CD4-positive, alpha-beta T cell treated with Interleukin-15 for 1 hour (primary cell): ENCODE measurements at regions not wholly inside any gene's neighbourhood (a gene's known extent, or its start where the extent isn't known, plus 50 kb on each side); places are given as distances from the start of the nearest gene placed in this dataset.

Experiments used
- DNase-seq: peaks from one replicate; pipeline ENCODE4 v3.0.0-alpha.2; 2020

DNA sequence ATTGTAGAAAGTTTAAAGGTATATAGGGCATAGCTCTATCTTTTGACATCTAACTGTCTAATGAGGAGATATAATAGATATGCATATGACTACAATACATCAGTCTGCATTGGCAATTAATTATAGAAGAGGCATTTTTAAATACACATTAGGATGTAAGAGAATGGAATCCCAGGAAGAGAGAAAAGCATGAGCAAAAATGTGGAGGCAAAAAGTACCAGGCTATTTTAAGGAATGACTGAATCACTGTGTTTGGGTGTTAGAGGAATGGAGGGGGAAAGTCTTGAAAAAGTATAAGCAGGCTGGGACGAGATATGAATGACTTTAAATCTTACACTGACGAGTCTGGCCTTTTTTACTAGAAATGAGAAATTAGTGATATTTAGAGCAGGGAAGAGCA is 138.4 kb upstream of the ZNF462 start:
- DNase-seq, result no peak

DNA sequence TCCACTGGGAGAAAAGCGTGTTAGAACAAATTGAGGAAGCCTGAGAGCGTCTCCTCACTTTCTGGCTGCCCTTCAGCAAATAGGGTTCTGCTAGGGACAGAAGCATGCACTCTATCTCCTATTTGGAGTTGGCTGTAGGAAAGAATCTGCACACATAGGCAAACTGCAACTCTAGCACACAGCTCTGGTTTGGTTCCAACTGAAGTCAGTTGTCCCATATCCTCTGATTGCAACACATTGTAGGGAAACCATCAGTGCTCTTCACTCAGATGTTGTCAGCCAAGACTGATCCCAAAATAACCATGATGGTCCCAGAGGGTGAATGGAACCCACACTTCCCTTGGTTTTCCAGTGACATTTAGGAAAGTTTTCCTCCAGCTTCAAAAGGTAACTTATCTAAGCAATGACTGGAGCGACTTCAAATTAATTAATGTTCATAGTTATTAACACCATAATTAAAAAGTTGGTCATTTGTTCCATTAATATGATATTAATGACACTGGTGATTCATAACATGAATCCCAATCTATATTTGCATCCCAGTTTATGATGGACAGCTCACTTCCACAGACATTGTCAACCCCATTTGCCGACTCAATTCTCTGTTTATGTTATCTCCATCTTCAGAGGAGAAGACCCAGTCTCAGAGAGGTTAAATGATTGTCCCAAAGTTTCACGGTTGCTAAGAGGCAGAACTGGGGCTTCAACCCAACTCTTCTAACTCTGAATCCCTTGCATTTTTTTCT is 136.7 kb upstream of the ZNF462 start:
- DNase-seq, result no peak

DNA sequence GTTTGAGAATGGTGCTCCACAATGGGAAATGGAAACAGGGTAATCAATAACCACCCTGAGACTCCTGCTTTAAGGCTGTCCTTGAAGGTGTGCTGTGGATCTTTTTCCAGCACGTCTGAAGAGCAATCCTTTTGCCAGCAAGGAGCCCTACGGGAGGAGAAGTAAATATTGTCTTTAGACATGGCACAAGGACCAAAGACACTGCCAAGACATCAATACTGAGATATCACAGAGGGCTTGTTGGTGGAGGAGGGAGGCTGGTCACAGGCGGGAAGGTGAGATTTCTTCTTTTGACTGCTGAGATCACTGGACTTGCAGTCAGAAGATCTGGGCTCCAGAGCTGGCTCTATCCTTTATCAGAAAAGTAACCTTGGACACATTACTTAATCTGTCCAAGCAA is 135.0 kb upstream of the ZNF462 start:
- DNase-seq, result no peak

DNA sequence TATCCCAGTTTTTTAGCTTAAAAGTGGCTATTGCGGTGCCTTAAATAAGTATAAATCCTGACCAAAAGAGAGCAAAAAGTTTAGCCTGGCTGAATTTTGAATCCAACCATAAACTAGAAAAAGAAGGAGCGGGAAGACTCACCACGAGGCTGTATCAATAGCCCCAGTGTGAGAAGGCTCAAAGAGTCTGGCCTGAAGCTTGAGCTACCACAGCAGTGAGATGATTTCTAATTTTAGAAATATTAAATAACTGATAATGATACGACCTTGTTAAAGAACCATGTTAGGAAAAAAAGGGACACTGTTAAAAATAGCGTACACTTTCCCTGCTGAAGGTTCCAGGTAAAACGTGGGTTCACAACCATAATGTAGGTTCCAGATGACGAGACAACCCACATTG is 134.1 kb upstream of the ZNF462 start:
- no peak for DNase-seq

DNA sequence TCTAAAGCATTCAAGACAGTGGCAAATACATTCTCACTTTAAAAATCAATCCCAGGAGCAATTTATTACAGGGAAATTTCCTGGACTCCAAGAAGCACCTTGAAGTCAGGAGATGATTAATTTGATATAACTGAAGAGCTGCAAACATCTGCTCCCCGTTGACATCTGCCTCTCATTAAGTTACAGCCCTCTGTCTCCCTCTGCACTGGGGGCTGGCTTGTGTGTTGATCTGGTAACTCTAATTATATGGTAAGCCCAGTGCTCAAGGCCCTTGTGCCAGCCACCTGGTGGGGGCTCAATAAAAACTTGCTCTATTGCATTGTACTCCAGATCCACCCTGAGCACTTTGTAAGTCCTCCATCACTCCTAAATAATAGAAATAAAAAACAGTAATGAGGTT is 131.1 kb upstream of the ZNF462 start:
- no peak for DNase-seq

DNA sequence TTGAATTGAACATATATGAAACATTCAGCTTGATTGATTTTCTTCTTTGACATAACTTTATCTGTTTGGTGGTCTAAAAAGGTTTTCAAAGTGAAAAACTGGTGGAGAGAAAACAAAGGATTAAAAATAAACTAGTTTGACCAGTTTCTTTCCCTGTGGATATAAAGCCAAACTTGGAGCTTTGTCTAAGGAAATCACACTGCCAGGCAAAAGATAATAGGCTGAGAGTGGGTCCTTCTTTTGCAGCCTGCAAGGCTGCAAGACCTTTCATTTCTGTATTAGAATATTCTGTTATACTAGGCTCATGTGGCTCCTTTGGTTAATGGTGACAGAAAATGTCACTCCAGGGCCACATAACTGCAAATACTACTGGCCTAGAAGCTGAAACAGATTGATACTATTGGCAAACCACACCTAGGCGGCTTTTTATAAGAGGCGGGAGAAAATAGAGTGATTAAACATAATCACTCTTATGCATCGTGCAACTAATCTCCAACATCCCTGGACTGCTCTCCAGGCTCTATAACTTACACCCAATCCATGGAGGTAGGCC is 129.1 kb upstream of the ZNF462 start:
- DNase-seq, result no peak

DNA sequence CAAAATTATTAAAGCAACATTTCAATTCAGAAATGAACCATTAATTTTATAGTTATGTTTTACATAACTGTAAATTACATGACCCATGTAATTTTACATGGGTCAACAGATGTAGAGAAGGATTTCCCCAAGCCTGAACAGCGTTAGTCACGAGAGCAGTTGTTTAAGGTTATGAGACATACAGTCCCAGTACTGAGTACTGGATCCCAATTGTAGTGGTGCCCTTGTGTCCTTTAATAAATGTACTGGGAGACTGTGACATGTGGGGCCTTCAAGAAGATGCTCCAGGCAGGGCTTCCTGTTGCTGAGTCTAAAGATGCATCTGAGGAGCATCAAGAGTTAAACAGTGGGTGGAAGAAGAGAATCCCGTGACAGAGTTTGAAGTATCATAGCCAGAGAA is 125.5 kb upstream of the ZNF462 start:
- no peak for DNase-seq

DNA sequence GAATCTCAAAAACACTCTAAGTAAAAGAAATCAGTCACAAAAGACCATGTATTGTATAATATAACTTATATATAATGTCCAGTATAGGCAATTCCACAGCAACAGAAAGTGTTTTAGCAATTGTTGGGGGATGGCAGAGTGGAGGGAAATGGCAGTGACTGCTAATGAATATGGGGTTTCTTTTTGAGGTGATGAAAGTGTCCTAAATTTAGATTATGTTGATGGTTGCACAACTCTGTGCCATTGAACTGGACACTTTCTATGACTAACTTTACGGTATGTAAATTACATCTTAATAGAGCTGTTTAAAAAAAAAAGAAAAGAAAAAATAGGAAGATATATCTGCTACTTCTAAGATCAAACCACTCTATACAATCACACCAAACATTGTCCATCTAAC is 124.9 kb upstream of the ZNF462 start:
- DNase-seq, result no peak

DNA sequence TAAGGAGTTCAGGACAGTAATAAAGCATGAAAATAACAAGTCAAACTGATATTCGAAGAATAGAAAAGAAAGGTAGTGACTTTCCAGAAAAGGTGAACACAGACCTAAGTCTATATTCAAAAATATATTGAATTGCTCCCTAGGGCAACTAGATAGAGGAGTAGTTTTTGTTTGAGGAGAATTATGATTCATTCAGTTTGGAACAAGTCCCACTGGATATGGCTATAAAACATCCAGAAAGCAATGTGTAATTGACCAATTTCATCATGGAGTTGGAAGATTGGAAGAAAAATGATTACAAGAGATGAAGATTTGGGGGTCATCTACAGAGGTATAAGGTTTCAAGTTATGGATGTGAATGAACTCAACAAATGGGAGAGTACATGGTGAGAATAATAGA is 117.5 kb upstream of the ZNF462 start:
- no peak for DNase-seq

DNA sequence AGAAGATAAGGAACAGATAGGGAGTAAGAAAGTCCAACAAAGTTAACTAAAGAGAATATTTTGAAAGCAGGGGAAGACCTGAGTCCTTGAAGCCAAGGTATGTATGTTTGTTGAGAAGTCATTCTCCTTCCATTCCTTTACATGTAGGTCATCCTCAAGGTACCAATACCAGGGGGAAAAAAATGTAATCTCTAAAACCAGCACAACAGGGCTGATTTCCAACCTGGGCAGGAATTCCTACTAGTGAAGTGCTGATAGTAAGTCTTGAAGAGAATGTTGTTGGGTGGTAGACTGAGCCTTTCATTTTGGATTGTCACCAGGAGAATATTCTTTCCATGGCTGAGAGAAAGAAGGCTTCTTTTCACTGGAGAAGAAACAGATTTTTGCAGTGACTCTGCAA is 117.1 kb upstream of the ZNF462 start:
- no peak for DNase-seq

DNA sequence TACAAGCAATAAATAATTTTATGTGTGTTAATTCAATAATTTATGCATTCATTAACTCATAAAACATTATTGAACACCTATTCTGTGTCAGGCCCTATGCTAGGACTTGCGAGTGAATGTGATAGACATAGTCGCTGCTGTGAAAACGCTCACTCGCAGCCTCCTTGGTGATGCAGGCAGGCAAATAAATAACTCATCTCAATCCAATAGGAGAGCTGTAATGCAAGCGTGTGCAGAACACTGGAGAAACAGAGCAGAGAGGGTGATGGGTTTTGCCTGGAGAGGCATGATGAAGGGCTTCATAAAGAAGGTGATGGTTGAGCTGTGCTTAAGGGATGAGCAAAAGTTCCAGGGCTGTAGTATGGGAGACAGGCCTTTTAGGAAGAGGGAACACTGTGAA is 111.3 kb upstream of the ZNF462 start:
- no peak for DNase-seq

DNA sequence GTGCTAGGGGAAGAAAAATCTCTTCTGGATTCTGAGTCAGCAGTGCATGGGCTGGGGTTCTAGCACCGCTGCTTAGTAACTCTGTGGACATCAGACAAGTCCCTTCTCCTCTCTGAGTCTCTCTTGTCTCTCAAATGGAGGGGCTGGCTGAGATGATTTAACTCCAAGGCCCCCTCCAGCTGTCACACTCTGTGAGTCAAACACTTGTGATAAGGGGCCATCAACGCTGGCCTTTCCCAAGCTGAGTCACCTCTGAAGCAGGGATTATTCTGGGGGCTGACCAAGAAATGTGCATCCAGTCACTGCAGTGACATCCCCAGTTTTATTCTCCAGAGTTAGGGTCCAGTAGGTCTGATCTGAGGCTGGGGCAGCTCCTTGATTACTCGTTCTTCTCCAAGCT is 110.4 kb upstream of the ZNF462 start:
- no peak for DNase-seq

DNA sequence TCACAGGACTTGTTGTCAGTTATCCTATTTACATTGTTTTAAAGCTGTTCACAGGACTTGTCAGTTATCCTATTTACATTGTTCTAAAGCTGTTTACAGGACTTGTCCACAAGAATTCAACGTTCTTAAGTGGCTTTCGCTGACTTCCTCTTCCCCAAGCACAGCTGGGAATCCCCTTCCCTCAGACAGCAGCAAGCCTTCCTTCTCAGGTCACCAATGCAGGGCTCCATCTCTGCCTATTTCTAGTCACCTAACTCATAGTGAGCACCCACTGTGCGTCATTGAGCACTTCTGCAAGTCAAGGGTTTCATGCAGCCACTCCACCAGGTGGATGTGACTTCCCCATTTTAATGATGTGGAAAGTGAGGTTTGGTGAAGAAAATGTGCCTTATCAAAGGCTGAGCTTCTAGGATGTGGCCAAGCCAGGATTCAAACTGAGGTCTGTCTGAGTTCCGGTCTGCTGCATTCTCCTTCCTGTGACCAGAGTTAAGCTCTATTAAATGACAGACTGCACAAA is 109.8 kb upstream of the ZNF462 start:
- peak; percentile 19 for DNase-seq

DNA sequence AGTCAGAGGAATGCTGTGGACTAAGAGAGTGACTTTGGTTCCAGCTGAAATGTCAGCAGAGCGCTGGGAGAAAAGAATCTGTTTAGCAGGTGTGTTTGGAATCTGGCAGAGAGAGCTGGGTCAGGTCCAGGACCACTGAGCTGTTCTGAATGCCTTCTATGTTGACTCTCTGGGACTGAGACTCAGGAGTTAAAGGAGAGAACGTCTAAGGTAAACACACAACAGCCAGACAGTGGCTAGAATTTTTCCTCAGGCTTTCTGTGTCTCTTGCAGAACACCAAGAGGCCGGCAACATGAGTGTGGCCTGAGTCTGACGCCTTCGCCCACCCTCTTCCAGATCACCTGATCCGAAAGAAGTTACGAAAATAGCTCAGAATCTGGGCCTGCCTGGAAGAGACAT is 107.2 kb upstream of the ZNF462 start:
- no peak for DNase-seq

DNA sequence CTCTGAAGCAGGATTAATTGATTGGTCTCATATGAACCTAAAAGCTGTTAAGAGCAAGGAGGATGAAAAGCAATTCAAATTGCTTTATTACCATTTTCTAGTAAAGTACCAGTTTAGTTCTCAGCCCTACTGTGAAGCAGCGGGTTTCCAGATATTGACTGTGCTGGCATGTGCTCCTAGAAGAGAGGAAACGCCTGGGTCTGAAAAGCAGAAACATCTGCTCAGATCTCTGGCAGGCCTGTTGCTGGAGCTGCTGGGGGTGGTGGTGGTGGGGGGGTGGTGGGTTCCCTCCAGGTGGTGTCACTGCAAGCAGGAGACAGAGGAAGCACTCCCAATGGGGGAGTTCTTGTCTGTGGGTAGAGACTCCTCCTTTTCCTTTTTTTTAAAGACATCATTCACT is 105.5 kb upstream of the ZNF462 start:
- DNase-seq, result no peak

DNA sequence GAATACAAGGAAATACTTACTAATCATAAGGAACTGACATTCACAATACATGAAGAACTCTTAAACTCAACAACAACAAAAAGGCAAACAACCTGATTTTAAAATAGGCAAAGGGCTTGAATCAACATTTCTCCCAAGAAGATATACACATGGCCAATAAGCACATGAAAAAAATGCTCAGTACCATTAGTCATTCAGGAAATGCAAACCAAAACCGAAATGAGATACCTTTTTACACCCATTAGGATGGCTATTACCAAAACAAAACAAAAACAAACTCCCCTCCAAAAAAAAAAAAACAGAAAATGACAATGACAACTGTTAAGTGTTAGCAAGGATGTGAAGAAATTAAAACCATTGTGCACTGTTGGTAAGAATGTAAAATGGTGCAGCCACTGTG is 104.1 kb upstream of the ZNF462 start:
- DNase-seq, result no peak

DNA sequence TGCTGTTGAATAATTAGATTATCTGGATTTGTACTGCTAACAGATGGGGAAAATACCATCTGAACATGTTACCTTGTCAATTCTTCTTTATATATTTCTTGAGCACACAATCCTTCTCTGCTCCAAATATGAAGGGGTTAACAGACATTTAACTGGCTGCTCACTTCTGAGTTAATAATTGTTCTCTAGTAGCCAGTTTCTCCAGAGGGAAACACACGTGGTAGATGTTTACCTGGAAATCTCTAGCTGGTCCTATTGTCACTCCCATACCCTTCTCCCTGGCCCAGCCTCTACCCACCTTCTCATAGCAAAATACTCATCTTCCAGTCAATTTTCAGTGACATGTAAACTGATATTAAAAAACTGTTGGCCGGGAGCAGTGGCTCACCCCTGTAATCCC is 101.5 kb upstream of the ZNF462 start:
- no peak for DNase-seq

DNA sequence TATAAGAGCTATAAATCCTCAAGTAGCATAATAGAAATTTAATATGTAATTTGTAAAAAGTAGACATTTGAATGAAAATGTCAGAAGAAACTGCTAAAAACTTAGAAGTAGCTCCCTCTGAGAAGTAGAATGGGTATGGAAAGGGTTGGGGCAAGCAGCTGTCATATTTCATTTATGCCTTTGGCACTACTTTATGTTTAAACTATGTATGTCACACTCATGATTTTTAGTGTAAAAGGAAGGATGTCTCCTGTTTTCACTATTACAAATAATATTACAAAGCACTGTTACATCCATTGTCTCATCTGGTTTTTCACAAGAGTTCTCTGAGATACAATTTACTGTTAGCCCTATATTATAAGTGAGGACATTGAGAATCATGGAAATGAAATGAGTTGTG is 96.3 kb upstream of the ZNF462 start:
- no peak for DNase-seq

DNA sequence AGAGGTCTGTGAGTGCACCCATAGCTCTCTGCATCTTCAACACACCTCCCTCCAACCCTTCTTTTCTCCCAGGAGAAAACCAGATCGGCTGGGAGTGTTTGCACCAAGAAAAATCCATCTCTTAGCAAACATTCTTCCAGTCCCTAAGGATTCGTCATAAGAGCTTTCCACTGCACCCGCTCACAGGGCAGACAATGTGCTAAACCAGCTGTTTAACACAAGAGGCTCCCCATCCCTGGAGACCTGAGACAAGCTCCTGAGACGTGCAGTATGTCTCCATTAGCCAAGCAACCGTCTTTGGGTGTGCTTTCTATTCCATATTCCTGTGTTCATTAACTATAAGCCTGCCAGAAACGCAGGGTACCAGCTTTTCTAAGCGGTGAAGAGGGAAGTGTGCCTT is 93.6 kb upstream of the ZNF462 start:
- no peak for DNase-seq

DNA sequence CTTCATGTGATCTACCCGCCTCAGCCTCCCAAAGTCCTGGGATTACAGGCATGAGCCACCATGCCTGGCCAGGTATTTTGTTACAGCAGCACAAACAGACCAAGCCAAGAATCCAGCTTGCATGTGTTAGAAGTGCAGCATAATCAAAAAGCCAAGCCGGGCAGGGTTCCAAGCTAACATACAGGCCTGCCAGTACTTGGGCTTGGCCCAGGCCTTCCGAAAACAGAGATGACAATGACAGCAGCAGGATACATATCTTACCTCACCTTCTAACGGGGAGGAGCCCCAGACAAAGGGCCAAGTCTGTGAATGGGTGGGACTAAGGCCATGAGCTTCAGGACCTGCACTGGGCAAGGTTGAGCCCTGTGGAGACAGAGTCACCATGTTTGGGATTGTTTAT is 91.4 kb upstream of the ZNF462 start:
- no peak for DNase-seq

DNA sequence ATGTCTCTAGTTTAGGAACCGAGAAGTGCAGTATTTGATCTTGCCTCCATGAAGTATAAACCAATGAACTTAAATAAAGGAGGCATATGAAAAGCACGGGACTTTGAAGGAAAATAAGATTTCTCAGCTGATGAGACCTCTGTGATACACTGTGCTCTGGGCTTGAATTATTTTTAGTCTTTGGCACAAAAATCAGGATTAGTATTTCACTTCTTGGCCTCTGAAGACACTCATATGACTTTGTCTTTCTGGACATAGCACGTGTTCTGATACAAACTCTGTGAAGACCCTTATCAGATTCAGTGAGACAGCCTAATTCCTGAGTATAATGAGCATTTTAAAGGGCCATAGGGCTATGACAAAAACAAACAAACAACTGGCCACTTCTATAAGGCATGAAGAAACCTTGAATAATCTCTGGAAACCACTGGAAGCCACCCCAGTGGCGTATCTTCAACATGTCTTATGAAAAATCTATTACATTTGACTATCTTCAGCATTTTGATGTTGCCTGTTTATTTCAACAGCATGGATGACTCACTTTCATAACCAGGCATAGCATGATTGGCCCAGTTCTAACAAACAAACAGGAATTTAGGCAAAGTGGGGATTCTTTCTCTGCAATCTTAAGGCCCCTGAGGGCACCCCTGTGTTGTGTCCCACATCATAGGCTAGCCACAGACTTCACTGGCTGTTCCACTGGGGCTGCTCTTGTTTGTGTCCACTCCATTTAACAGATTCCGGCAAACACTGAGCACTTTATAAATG is 90.3 kb upstream of the ZNF462 start:
- DNase-seq, result no peak

DNA sequence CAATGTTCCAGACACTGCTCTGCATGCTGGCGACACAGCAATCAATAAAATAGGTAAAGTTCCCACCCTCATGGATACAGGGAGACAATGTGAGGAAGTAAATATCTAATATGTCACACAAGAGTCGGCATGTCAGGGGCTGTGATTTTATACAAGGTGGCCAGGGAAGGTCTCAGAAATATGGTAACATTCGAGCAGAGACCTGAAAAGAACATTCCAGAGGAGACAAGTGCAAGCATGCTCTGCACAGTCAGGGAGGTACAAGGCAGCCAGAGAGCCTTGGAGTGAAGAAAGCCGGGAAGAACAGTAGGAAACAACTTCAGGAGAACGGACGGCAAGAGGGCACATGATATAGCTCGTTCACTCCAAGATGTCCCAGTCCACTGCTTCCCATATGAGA is 89.2 kb upstream of the ZNF462 start:
- DNase-seq, result no peak

DNA sequence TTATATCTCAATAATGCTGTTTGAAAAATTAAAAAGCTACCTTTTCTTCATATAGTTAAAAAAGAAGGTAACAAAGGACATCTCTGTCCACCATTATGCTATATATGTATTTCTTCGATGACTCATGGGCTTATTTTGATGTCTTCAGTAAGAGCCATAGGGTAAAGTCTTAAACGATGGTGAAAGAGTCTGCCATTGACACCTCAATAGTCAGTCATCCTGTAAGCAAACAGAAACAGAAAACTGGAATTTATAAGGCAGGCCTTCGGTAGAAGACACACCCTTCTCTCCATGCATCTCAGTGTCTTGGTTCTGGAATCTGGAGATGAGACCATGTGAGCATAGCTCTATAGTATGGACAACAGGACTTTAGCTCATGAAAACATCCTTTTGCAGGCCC is 87.0 kb upstream of the ZNF462 start:
- no peak for DNase-seq

DNA sequence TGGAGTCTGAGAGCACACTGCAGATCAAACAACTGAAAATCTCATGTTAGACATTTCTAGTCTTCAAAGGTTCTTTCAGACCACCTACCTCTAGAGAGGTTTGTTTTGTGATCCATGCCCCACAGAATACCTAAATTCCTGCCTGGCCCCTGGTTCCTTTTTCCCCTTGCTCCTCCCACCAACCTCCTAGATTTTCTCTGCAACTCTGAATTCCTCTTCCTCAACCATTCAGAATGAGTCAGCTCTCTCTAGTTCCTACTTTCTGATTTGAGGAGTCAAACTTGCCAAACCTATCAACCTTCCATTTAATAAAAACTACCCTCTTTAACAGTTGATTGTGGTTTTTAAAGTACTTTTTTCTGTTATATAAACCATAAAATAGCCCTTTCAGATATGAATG is 83.2 kb upstream of the ZNF462 start:
- no peak for DNase-seq
